HG02642 (cell line): ENCODE measurements at regions not wholly inside any gene's neighbourhood (a gene's known extent, or its start where the extent isn't known, plus 50 kb on each side); places are given as distances from the start of the nearest gene placed in this dataset.

Experiments used
- ATAC-seq: cut with Tn5 transposase; IDR thresholded peaks from one replicate; pipeline ENCODE4 v1.9.1; 2021; ENCODE audit warnings: mild to moderate bottlenecking; ENCODE audit not compliant: unreplicated experiment, poor library complexity

GRCh38 chr3:124459678-124460077 lies 270.6 kb upstream of the UMPS start:
- no peak for ATAC-seq

DNA sequence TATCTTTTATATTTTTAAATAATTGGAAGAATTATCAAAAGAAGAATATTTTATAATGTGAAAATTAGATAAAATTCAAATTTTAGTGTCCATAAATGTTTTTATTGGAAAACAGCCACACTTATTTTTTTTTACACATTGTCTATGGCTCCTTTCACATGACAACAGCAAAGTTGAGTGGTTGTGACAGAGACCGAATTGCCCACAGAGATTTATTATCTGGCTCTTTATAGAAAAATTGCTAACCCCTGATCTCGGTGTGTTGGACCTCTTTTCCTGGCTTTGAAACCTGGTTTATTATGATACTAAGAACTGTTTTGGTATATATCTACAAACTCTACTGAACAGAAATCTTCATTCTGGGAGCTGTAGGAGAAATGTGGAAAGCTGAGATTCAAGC lies 269.1 kb upstream of the UMPS start:
- ATAC-seq, result no peak

DNA sequence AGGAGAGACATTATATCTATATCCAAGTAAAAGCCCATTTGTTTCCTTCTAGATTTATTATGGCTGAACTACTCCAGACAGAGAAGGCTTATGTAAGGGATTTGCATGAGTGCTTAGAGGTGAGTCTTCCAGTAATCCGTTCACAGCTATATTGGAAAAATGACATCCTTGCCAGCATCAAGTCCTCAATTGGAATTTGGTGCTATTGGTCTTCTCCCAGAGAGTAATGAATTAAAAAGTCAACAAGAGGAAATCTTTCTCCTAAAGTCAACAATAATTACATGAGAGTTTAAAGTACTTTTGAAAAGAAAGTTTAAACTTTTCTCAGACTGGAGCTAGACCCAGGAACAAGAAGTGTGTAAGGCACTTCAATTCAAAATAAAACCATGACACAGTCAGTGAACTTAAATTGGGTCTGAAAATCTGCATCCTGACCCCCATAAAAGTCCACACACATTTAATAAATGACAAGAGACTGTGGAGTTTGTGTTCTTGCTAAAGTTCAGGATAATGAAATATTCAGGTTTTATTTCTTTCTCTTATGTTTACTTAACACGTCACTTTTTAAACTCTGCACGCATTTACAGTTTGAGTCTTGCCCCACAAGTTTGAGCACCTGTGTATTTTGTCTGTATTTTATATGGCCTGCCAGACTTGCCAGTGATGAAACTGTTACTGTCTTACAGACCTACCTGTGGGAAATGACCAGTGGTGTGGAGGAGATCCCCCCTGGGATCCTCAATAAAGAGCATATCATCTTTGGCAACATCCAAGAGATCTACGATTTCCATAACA lies 268.2 kb upstream of the UMPS start:
- no peak for ATAC-seq

GRCh38 chr3:124463234-124463633 lies 267.0 kb upstream of the UMPS start:
- ATAC-seq, result no peak

GRCh38 chr3:124467980-124468902 lies 262.0 kb upstream of the UMPS start:
- no peak for ATAC-seq

DNA sequence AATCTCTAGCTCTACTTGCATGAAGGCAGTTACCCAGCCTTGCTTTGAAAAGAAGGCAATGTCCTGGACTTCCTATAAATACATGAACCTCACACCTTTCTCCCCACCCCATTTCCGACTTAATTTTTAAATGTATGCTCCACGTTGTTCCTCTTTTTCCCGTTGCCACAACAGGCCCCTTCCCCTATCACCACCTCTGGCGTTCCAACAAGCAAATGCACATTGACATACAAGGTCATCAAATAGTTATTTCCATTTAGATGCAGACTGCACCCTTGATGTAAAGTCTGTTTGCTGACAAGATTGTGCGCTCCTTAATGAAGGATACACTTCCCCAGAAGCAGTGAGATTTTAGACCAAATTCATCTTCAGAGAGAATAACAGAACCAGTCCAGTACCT lies 260.7 kb upstream of the UMPS start:
- no peak for ATAC-seq

- ATAC-seq, result no peak
These were observed 251.4 kb upstream of the UMPS start for GRCh38 chr3:124478830-124479229.

DNA sequence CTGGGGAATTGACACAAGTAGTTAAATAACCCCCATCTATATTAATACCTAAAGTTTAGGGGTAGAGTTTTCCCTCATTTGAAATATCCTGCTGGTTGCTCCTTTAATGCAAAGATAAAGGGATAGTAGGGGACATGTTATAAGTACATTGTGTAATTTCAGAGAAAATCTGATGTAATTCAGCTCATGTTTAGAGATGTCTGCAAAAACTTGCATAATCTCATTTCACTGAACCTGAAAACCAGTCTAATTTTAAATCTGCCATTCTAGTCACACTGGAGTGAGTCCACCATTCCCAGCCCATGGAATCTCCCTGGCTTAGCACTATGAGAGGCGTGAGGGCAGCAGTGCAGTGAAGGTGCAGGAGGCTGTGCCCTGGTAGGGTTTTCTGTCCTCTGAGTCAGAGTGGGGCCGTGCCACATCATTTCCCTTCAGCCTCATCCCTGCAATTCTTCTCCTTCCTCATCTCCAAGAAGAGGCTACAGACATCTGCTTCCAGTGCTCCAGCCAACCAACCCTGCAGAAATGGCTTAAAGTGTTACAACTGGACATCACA lies 246.3 kb upstream of the UMPS start:
- ATAC-seq, result no peak

DNA sequence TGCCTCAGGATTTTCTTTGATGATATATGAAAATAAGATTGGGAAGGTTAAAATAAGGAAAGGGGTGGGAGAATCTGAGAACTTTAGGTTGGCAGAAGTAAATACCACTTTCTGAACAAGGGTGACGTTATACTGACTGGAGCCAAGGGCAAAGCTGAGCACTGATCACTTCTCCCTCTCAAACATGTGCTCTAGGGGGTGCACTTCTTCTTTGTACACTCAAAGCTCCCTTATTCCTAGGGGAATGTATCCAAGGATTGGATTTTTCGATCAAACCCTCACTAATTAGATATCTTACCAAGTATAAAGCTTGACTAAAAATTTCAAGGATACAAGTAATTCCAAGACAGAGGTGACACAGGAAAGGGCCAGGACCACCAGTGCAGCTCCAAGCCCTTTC lies 243.9 kb upstream of the UMPS start:
- ATAC-seq, result no peak

DNA sequence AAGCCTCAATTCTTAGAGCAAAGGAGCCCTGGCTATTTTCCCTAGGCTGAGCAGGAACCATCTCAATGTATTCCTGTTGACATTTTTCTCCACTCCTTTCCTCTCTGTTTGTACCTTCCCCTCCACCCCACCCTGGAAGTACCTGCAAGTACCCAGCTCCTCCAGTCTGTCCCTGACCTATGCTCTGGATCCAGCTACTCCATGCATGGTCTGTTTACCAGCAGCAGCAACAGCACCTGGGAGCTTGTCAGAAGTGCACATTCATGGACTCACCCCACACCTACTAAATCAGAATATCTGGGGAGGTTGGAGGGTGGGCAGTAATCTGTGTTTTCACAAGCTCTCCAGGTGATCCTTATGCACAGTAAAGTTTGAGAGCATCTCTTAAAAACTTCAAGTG lies 240.7 kb upstream of the UMPS start:
- ATAC-seq, result no peak

DNA sequence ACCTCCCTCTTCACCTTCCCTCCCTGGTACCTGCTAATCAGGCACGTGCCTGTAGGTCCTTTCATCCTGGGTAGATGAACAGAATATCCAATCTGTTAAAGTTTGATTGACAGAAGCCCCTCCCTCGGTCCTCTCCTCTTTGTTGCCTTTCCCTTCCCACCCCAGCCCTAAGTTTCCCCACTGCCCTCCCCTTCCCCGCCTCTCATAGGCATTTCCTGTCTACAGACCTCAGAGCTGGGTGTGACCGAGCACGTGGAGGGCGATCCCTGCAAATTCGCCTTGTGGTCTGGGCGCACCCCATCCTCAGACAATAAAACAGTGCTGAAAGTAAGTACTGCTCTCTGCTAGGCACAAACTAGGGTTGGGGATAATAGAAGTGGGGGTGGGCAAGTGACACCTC lies 239.2 kb upstream of the UMPS start:
- ATAC-seq, result no peak

DNA sequence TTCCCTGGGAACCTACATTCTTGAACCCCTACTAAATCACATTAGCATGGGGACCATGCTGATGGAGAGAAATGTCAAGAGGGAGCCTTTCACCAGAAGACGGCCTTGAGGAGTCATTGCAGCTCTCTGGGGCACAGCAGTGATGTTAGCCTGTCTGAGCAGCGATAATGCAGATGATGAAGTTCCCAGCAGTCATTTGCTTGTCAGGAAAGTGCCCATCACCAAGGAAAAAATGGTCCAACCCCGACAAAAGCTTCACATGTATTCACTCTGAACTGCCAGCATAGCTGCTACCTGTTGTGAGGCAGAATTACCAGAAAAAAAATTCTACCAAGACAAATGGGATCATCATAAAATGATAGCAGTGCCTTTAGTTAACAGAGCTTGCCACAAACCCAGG lies 238.4 kb upstream of the UMPS start:
- no peak for ATAC-seq

DNA sequence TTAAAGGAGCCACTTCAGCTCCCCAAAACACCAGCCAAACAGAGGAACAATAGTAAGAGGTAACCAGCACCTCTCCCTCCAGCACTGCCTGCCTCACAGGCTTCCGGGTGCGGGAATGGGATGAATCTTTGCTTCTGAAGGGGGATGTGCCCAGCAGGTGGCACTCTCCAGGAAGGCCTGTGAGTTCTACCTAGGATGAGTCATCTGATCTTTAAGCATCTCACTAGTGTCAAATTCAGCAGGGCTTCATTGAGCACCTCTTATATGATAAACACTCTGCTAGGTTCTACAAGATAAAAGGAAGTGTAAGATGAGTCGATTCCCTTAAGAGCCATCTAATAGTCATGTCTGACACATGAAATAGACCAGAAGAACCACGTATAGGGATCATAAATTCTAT lies 237.4 kb upstream of the UMPS start:
- no peak for ATAC-seq

DNA sequence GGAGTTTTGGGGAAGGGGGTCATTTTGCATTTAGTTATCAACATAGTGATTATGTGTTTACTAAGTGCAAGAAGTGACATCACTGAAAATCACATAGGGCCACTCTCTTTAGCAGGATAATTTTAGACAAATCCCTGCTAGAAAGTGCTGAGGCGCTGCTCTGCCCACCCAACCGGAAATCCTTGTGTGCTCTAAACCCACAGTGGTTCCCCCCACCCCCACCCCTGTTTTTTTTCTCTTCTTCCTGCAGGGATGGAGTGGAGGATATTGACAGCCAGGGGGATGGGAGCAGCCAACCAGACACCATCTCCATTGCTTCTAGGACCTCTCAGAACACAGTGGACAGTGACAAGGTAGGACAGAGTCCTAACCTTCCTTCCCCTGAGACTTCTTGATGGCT lies 234.2 kb upstream of the UMPS start:
- ATAC-seq, result no peak

- no peak for ATAC-seq
These were observed 232.8 kb upstream of the UMPS start for GRCh38 chr3:124497487-124497886.

- ATAC-seq, result no peak
These were observed 231.4 kb upstream of the UMPS start for GRCh38 chr3:124498891-124499290.

GRCh38 chr3:124504332-124505059 lies 225.8 kb upstream of the UMPS start:
- ATAC-seq, result no peak

DNA sequence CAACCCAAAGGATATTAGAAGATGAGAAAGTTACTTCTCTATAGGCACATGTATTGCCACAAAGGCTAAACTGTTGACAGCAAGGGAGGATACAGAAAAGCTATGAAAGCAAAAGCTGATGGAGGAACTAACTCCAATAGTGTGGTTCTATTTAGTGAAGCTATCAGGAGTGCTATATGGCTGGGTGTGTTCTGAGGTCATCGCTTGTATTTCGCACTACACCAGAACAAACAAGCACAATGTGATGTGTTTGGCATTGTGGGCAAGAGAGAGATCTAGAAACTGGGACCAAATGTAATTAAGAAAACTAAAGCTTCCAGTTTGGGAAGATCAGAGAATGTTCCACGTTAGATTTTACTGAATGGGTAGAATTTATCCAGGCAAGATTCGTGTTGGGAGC lies 220.4 kb upstream of the UMPS start:
- no peak for ATAC-seq

GRCh38 chr3:124510290-124510689 lies 220.0 kb upstream of the UMPS start:
- no peak for ATAC-seq

DNA sequence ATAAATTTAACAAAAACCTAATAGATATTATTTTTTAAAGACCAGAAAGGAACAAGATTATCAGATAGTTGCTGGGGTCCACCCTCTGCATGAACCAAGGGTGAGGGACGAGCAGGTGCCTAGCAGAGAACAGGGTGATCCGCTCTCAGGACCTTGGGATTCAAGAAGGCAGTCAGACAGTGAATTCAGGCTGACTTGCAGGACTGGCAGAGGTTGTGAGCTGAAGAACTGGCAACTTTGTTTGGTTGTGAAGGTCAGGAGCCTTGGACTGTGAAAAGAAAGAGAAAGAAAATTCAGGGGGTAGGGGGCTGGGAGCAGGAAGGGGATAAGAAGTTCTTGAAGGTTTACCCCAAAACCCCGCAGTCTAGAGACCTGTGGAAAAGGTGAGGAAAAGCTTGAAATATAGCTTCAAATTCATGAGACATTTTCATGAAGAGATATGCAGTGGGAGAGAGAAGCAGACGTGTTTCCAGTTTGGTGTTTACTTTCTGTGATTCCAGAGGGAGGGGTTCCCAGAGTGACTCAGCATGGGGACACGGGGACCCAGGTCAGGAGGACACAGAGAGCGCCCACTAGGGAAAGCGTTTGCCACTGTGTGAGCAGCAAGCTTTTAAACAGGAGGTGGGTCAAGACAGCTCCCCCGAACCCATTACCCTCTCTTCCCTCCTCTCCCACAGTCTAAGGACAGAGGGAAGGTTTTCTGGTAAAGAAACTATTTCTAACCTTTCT lies 217.2 kb upstream of the UMPS start:
- ATAC-seq, result no peak
